ENCODE measurements at regions not wholly inside any gene's neighbourhood (a gene's known extent, or its start where the extent isn't known, plus 50 kb on each side); places are given as distances from the start of the nearest gene placed in this dataset.

DNA sequence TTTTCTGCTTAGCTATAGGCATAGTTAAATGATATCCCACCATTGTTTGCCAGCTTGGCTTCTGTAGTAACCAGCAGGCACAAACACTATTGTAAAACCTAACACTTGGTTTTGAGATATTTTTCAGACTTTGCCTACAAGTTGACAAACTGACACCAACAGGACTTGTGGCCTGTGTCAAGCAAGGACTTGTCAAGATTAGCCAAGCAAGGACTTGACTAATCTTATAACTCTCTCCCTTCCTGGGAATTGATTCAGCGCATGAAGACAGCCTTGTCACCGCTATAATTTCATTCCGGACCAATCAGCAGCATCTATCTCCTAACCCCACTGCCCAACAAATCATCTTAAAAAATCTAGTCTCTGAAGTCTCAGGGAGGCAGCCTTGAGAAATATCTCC, 72.7 kb upstream of the SLITRK1 start:
- no peak for DNase-seq
- H3K4me1 ChIP-seq = no peaks in the 10 kb centered on the region
- no peak overlapping the region for H3K27ac ChIP-seq
- no peak overlapping the region for H3K4me3 ChIP-seq
- intact Hi-C loops (cut with DNase I) = no loop called here
- H3K27me3 ChIP-seq (ENCODE audit: insufficient read depth in 3 of 3, low read length in 2 of 3) = no peaks in the 10 kb centered on the region
- TF ChIP-seq, protein P1, sequence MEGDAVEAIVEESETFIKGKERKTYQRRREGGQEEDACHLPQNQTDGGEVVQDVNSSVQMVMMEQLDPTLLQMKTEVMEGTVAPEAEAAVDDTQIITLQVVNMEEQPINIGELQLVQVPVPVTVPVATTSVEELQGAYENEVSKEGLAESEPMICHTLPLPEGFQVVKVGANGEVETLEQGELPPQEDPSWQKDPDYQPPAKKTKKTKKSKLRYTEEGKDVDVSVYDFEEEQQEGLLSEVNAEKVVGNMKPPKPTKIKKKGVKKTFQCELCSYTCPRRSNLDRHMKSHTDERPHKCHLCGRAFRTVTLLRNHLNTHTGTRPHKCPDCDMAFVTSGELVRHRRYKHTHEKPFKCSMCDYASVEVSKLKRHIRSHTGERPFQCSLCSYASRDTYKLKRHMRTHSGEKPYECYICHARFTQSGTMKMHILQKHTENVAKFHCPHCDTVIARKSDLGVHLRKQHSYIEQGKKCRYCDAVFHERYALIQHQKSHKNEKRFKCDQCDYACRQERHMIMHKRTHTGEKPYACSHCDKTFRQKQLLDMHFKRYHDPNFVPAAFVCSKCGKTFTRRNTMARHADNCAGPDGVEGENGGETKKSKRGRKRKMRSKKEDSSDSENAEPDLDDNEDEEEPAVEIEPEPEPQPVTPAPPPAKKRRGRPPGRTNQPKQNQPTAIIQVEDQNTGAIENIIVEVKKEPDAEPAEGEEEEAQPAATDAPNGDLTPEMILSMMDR (IDR thresholded peaks at IDR 0.05) = no peak
- ATAC-seq = no peak
- H3K36me3 ChIP-seq (ENCODE audit: insufficient read depth in 1 of 2, low read depth in 1 of 2) = no peaks in the 10 kb centered on the region
- 95 to 97% (median 97%) methylated on average over 3 of the region's 3 CpGs for WGBS, 3 donors
- no peaks in the 10 kb centered on the region for H3K9me3 ChIP-seq

GRCh38 chr13:83953916-83954315, 71.6 kb upstream of the SLITRK1 start:
- ATAC-seq = no peak
- no peaks in the 10 kb centered on the region for H3K27me3 ChIP-seq (ENCODE audit: insufficient read depth in 3 of 3, low read length in 2 of 3)
- H3K36me3 ChIP-seq (ENCODE audit: insufficient read depth in 1 of 2, low read depth in 1 of 2) = no peaks in the 10 kb centered on the region
- no peak overlapping the region for H3K27ac ChIP-seq
- TF ChIP-seq, protein P1 (IDR thresholded peaks at IDR 0.05) = no peak
- DNase-seq = no peak
- no peaks in the 10 kb centered on the region for H3K9me3 ChIP-seq
- WGBS, 3 donors = 89 to 94% (median 91%) methylated on average over 2 of the region's 2 CpGs
- intact Hi-C loops (cut with DNase I) = no loop called here
- no peak overlapping the region for H3K4me3 ChIP-seq
- no peaks in the 10 kb centered on the region for H3K4me1 ChIP-seq

DNA sequence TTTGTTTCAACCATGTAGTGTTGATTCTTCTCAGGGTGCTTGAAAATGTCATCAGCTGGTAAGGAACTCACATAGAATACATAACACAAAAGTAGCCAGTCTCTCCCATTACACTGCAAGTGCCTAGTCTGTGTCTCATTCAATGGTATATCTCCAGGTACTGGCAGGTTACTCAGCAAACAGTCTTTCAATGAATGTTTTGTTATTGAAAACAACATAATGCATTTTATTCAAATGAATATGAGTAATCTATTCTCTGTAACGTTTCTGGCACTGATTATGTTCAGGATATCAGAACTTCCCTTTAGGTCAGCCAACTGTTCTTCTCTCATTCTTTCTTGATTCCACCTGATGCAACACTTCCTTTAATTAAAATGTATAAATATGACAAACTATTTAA, 68.0 kb upstream of the SLITRK1 start:
- Histone ChIP-seq H3K36me3 (ENCODE audit: insufficient read depth in 1 of 2, low read depth in 1 of 2) (no peaks in the 10 kb centered on the region), H3K27me3 (ENCODE audit: insufficient read depth in 3 of 3, low read length in 2 of 3) (no peaks in the 10 kb centered on the region), H3K4me3 (no peak overlapping the region), H3K9me3 (no peaks in the 10 kb centered on the region), H3K27ac (no peak overlapping the region), H3K4me1 (no peaks in the 10 kb centered on the region)
- DNase-seq (no peak), ATAC-seq (no peak)
- WGBS, 3 donors = 22 to 40% (median 34%) methylated on average over 1 of the region's 1 CpG
- intact Hi-C loops (cut with DNase I) = no loop called here
- TF ChIP-seq, protein P1 (IDR thresholded peaks at IDR 0.05) = no peak

DNA sequence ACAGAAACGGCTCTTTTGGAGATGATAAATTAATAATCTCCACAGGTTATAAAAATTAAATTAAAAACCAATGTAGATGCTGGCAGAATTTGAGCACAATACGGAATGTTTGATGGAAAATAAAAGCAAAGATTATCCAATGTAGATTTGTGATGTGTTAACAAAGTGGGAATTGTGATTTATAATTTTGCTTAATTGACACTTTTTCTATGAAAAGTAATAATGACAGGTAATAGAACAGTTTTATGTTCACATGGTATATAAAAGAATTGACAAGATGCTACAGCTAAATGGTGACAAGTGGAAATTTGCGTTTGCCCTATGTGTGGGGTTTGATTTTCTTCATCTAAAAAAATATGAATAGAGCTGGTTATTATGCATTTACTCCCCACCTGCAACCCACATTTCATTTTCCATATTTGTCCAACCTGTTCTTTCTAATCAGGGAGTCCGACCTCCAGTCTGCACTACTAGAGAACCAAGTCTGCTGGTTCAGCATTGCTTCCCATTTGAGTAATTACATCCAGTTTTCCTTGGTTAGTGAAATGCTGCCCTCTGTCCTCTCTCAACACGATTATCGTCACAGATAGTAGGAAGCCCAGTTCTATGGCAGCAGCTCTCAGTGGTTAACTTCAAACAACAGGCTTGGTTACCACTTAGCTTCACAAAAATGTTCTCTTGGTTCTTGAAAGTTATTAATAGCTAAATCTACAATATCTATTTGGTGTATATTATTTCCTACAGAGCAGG, 61.4 kb upstream of the SLITRK1 start:
- Histone ChIP-seq H3K4me1 (no peaks in the 10 kb centered on the region), H3K27me3 (ENCODE audit: insufficient read depth in 3 of 3, low read length in 2 of 3) (no peaks in the 10 kb centered on the region), H3K27ac (no peak overlapping the region), H3K4me3 (no peak overlapping the region), H3K9me3 (no peaks in the 10 kb centered on the region), H3K36me3 (ENCODE audit: insufficient read depth in 1 of 2, low read depth in 1 of 2) (no peaks in the 10 kb centered on the region)
- intact Hi-C loops (cut with DNase I) = no loop called here
- no peak for ATAC-seq
- TF ChIP-seq, protein P1 (IDR thresholded peaks at IDR 0.05) = no peak
- no peak for DNase-seq
- 42 to 58% (median 56%) methylated on average over 6 of the region's 6 CpGs for WGBS, 3 donors
